GM12865 (cell line): ENCODE measurements at regions not wholly inside any gene's neighbourhood (a gene's known extent, or its start where the extent isn't known, plus 50 kb on each side); places are given as distances from the start of the nearest gene placed in this dataset.

Experiments used
- DNase-seq: peaks from one replicate; pipeline ENCODE4 v3.0.0; 2010; ENCODE audit warnings: low read depth
- H3K4me3 ChIP-seq: 2 replicates; pipeline ENCODE4 v1.5.1; 2011; ENCODE audit warnings: mild to moderate bottlenecking, low read depth, low read length, control low read depth
- CTCF ChIP-seq: IDR thresholded peaks from 2 replicates; pipeline ENCODE4 v1.5.1; 2011; ENCODE audit warnings: low read length, control low read depth, low read depth, inconsistent platforms; ENCODE audit not compliant: insufficient read depth; ENCODE audit errors: missing control alignments

GRCh38 chr18:55764386-55764785 is 176.4 kb upstream of the TCF4 start:
- DNase-seq: no peak
- TF ChIP-seq CTCF: no peak
- H3K4me3 ChIP-seq: no peak overlapping the region

- no peak for DNase-seq
- H3K4me3 ChIP-seq: no peak overlapping the region
- no peak for TF ChIP-seq CTCF
Observed at GRCh38 chr18:55763805-55764204, 175.8 kb upstream of the TCF4 start.

GRCh38 chr18:55763298-55763697 is 175.3 kb upstream of the TCF4 start:
- DNase-seq: no peak
- no peak for TF ChIP-seq CTCF
- no peak overlapping the region for H3K4me3 ChIP-seq

DNA sequence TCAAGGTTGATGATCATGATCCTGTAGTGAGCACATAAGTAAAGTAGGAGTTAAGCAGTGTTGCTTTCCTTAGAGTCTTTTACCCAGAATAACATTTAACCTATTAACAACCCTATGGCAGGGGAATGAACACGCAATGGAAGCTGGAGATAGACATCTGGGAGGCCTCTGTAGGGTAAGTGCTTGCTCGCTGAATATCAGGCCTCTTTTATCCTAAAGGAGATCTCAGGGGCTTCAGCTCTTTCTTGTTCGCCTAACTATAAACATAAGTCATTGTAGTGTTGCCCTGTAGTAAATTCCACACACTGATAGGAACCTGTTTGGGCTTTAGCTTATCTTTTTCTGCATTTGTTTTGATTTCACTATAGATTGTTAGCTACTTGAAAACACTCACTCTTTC is 174.4 kb upstream of the TCF4 start:
- H3K4me3 ChIP-seq: no peak overlapping the region
- TF ChIP-seq CTCF: no peak
- no peak for DNase-seq

DNA sequence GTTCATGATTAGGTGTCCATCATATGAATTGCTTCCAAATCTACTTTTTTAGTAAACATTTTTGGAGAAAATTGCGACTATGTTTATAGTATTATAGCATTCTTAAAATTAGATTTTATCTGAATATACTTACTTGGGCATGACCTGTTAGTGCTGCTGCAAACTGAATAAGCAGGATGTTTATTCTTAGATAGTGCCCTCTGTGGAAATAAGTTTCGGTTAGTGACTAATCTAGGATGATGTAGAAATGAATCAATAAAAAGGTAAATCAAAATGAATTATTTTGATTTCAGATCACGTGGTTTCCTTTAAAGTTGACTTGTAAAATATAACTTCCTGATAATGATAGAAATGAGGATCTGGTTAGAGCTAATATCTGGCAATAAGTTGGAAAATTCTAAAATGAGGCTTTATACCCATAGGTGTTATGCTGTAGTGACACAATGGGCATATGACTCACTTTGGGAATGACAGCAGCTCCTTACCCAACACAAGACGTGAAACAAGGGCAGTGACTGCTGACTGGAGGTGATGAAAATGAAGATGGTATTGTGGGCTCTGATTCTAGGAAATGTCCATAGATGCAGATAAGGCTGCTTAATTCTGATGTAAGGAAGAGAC is 165.8 kb upstream of the TCF4 start:
- no peak overlapping the region for H3K4me3 ChIP-seq
- no peak for DNase-seq

DNA sequence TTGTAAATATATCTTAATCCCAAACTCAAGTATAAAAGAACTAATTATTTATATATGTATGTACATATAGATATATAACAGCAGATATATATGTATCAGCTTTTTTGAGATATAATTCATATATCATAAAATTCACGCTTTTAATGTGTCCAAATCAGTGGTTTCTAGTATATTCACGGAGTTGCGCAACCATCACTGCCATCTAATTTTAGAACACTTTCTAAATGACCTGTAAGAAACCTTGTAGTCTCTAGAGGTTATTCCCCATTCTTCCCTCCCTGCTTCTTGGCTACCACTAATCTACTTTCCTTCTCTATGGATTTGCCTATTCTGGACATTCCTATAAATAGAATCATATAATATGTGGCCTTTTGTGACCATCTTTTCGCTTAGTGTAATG is 163.5 kb upstream of the TCF4 start:
- no peak overlapping the region for H3K4me3 ChIP-seq
- no peak for TF ChIP-seq CTCF
- DNase-seq: no peak

More for the DNA sequence above, 165.8 kb upstream of the TCF4 start:
- no peak for TF ChIP-seq CTCF

- H3K4me3 ChIP-seq: no peak overlapping the region
- no peak for DNase-seq
- no peak for TF ChIP-seq CTCF
Observed at GRCh38 chr18:55748227-55748738, 160.3 kb upstream of the TCF4 start.
